CD4-positive, alpha-beta T cell treated with Interleukin-17A for 4 hours (primary cell): ENCODE measurements at regions not wholly inside any gene's neighbourhood (a gene's known extent, or its start where the extent isn't known, plus 50 kb on each side); places are given as distances from the start of the nearest gene placed in this dataset.
"Not testable (repeated sequence)": the region's sequence is repeated elsewhere in the genome, so short reads cannot be mapped to it uniquely, and the experiment has no call there.

Experiments
- DNase-seq: peaks from one replicate; pipeline ENCODE4 v3.0.0-alpha.2; 2020; ENCODE audit warnings: mixed read lengths

GRCh38 chr12:129959889-129960288, 56.1 kb upstream of the TMEM132D start:
- no peak for DNase-seq

GRCh38 chr12:129961091-129961490, 57.3 kb upstream of the TMEM132D start:
- no peak for DNase-seq

- no peak for DNase-seq
These were observed 58.0 kb upstream of the TMEM132D start for GRCh38 chr12:129961856-129962255.

GRCh38 chr12:129964300-129964699, 60.5 kb upstream of the TMEM132D start:
- no peak for DNase-seq

GRCh38 chr12:129964826-129965457, 61.1 kb upstream of the TMEM132D start:
- no peak for DNase-seq

- DNase-seq, result no peak
These were observed 62.5 kb upstream of the TMEM132D start for GRCh38 chr12:129966146-129966995.

- no peak for DNase-seq
These were observed 67.9 kb upstream of the TMEM132D start for GRCh38 chr12:129971721-129972120.

GRCh38 chr12:129973236-129973961, 69.6 kb upstream of the TMEM132D start:
- DNase-seq, result no peak

GRCh38 chr12:129984106-129984505, 80.3 kb upstream of the TMEM132D start:
- no peak for DNase-seq

GRCh38 chr12:129987841-129988240, 84.0 kb upstream of the TMEM132D start:
- DNase-seq, result no peak

- no peak for DNase-seq
These were observed 90.8 kb upstream of the TMEM132D start for GRCh38 chr12:129994634-129995033.

GRCh38 chr12:129997239-129997638, 93.4 kb upstream of the TMEM132D start:
- no peak for DNase-seq

GRCh38 chr12:130004310-130004877, 100.6 kb upstream of the TMEM132D start:
- not testable (repeated sequence) for DNase-seq

- DNase-seq, result no peak
These were observed 103.9 kb upstream of the TMEM132D start for GRCh38 chr12:130007771-130008170.

GRCh38 chr12:130008241-130008640, 104.4 kb upstream of the TMEM132D start:
- DNase-seq, result no peak

GRCh38 chr12:130009961-130010360, 106.1 kb upstream of the TMEM132D start:
- no peak for DNase-seq

- DNase-seq, result no peak
These were observed 108.0 kb upstream of the TMEM132D start for GRCh38 chr12:130011611-130012385.

GRCh38 chr12:130013771-130014484, 110.1 kb upstream of the TMEM132D start:
- DNase-seq, result peak; percentile 17

- no peak for DNase-seq
These were observed 110.6 kb upstream of the TMEM132D start for GRCh38 chr12:130014485-130014807.

GRCh38 chr12:130016194-130016593, 112.4 kb upstream of the TMEM132D start:
- no peak for DNase-seq

- DNase-seq, result no peak
These were observed 113.2 kb upstream of the TMEM132D start for GRCh38 chr12:130016986-130017385.
